Adrenal gland (tissue), 9 donors: ENCODE measurements at regions not wholly inside any gene's neighbourhood (a gene's known extent, or its start where the extent isn't known, plus 50 kb on each side); places are given as distances from the start of the nearest gene placed in this dataset.

ENCODE experiments used
- DNase-seq, 7 donors: peaks; one replicate each; pipeline ENCODE4 v3.0.0-alpha.2; 2019 to 2020
- H3K27ac ChIP-seq, 5 donors: fragments of 200-600 bp; sonication (generic) in 4 of 5; 1 replicate in 3 of 5; 2 replicates in 2 of 5; pipeline versions ENCODE4 v1.5.1 to v1.8.0; 2016 to 2020; ENCODE audit warnings: mild to moderate bottlenecking in 1 of 5
- H3K27me3 ChIP-seq: fragments of 200-600 bp; 2 replicates; pipeline ENCODE4 v1.8.0; 2021
- H3K36me3 ChIP-seq, 2 donors: fragments of 200-600 bp; replicated peaks in 1 of 2; 1 replicate in 1 of 2; 2 replicates in 1 of 2; pipeline versions ENCODE4 v1.5.1 to v1.8.0; 2018 to 2022
- H3K4me1 ChIP-seq, 2 donors: fragments of 200-600 bp; replicated peaks in 1 of 2; 1 replicate in 1 of 2; 2 replicates in 1 of 2; pipeline versions ENCODE4 v1.5.1 to v1.8.0; 2018 to 2021
- H3K4me3 ChIP-seq, 4 donors: fragments of 200-600 bp; sonication (generic) in 3 of 4; one replicate each; pipeline ENCODE4 v1.5.1; 2016 to 2018
- H3K9me3 ChIP-seq, 3 donors: fragments of 200-600 bp; sonication (generic) in 1 of 3; replicated peaks in 1 of 3; 1 replicate in 2 of 3; 2 replicates in 1 of 3; pipeline versions ENCODE4 v1.5.1 to v1.8.0; 2016 to 2021
- POLR2A ChIP-seq, 2 donors: fragments of 450-650 bp; IDR thresholded peaks; one replicate each; pipeline ENCODE4 v1.6.1; 2017; ENCODE audit warnings: antibody characterized with exemption in 2 of 2, mild to moderate bottlenecking in 2 of 2, moderate library complexity in 1 of 2
- WGBS, 4 donors: extraction: QIAGEN DNeasy Blood & Tissue Kit in 2 of 4; methylation state at CpG; one replicate each; pipeline versions ENCODE4 v1.1.5 to v1.1.7; 2013 to 2017; 5-methylcytosine and 5-hydroxymethylcytosine counted together
- intact Hi-C, 2 donors: fragments of 100-400 bp; cut with DNase I; formaldehyde crosslinking; loops; one replicate each; pipeline versions ENCODE4 v1.14.1 to v1.15.0; 2022 to 2023
- microRNA counts, 2 donors: library from miRNA; unstranded; fragments of <30 nt; microRNA quantifications; one replicate each; lab custom pipeline; 2016
- microRNA-seq, 3 donors: library from miRNA; unstranded; fragments of <30 nt; microRNA quantifications; one replicate each; pipeline ENCODE4, GENCODE V29; 2017 to 2020
- small RNA-seq, 2 donors: library from RNA; depleted of rRNA; stranded (forward); fragments of <200 nt; gene quantifications; one replicate each; pipeline ENCODE3, GENCODE V24; 2016
- TF ChIP-seq, protein P1 (sequence below), 6 experiments: fragments of 450-650 bp in 4 of 6; fragments of 200-600 bp in 2 of 6; sonication (generic) in 1 of 6; IDR thresholded peaks; 1 replicate in 5 of 6; 2 replicates in 1 of 6; pipeline versions ENCODE4 v1.5.1 to v1.8.0; 2016 to 2021; ENCODE audit warnings: antibody characterized with exemption in 6 of 6, mild to moderate bottlenecking in 2 of 6, moderate library complexity in 1 of 6
- donor health status: healthy with polysubstance abuse.
- donor health status: Bipolar disorder and iron deficiency.
- donor health status: DM: yes; HTN: yes; CAD: no.
- donor health status: DM: no; HTN: no; CAD: no.
- donor health status: DM: no; HTN: no; CAD: no.

GRCh38 chr18:37617623-37618022 is 52.0 kb upstream of the CELF4 start:
- H3K4me1 ChIP-seq: no peaks in the 10 kb centered on the region
- H3K9me3 ChIP-seq: no peaks in the 10 kb centered on the region
- WGBS, 4 donors: 7 to 44% (median 34%) methylated on average over 1 to 2 of the region's 2 CpGs
- intact Hi-C loops: no loop called here
- no peaks in the 10 kb centered on the region for H3K27me3 ChIP-seq
- no peak for DNase-seq
- H3K4me3 ChIP-seq: no peak overlapping the region
- TF ChIP-seq POLR2A (IDR thresholded peaks at IDR 0.05): no peak
- TF ChIP-seq, protein P1, sequence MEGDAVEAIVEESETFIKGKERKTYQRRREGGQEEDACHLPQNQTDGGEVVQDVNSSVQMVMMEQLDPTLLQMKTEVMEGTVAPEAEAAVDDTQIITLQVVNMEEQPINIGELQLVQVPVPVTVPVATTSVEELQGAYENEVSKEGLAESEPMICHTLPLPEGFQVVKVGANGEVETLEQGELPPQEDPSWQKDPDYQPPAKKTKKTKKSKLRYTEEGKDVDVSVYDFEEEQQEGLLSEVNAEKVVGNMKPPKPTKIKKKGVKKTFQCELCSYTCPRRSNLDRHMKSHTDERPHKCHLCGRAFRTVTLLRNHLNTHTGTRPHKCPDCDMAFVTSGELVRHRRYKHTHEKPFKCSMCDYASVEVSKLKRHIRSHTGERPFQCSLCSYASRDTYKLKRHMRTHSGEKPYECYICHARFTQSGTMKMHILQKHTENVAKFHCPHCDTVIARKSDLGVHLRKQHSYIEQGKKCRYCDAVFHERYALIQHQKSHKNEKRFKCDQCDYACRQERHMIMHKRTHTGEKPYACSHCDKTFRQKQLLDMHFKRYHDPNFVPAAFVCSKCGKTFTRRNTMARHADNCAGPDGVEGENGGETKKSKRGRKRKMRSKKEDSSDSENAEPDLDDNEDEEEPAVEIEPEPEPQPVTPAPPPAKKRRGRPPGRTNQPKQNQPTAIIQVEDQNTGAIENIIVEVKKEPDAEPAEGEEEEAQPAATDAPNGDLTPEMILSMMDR (IDR thresholded peaks at IDR 0.05): no peak
- H3K27ac ChIP-seq: no peak overlapping the region
- no peaks in the 10 kb centered on the region for H3K36me3 ChIP-seq

MicroRNAs in the stretch of these regions (microRNA counts, 767-probe panel; counts per million panel counts)
- 0 counts per million in 2 donors for microRNA hsa-miR-924 (lab: Ali Mortazavi, UCI)

Small RNA genes in the stretch of these regions (microRNA-seq; reads per million reads assigned to microRNA genes)
- gene MIR4318 (0 reads per million in 3 donors), gene MIR5583-1 (0 reads per million in 3 donors), gene MIR5583-2 (0 reads per million in 3 donors), gene MIR924 (0 reads per million in 3 donors)

Small RNA genes in the stretch of these regions (small RNA-seq; reads per million reads assigned to genes)
- 0 reads per million in 2 donors for gene AC011712.1
- gene MIR4318: 0 reads per million in 2 donors
- gene MIR5583-1: 0 reads per million in 2 donors
- 0 reads per million in 2 donors for gene RN7SKP182
- 0 reads per million in 2 donors for gene RNU6-1242P
- gene RNU6-706P: 0 reads per million in 2 donors
